ENCODE measurements at regions not wholly inside any gene's neighbourhood (a gene's known extent, or its start where the extent isn't known, plus 50 kb on each side); places are given as distances from the start of the nearest gene placed in this dataset.

GRCh38 chr1:168794057-168794456 lies 65.1 kb upstream of the DPT start:
- TF ChIP-seq FOXC1 (CRISPR knock-in tag; IDR thresholded peaks at IDR 0.05; ENCODE audit: borderline replicate concordance) (no peak), ZNF34 (CRISPR knock-in tag; IDR thresholded peaks at IDR 0.05; ENCODE audit: borderline replicate concordance) (no peak), ZZZ3 (CRISPR knock-in tag; IDR thresholded peaks at IDR 0.05; ENCODE audit: borderline replicate concordance) (no peak), POLR2AphosphoS5 (IDR thresholded peaks at IDR 0.05; ENCODE audit: low read depth, low read length) (no peak), JUNB (CRISPR knock-in tag; IDR thresholded peaks at IDR 0.05; ENCODE audit: borderline replicate concordance) (no peak), TP53 (CRISPR knock-in tag; conservative IDR thresholded peaks at IDR 0.05) (no peak), NFYB (CRISPR knock-in tag; IDR thresholded peaks at IDR 0.05) (no peak), CTCF (CRISPR knock-in tag; IDR thresholded peaks at IDR 0.05) (no peak), RFX5 (IDR thresholded peaks at IDR 0.05; ENCODE audit: low read depth, low read length) (no peak), KAT2B (IDR thresholded peaks at IDR 0.05; ENCODE audit: borderline replicate concordance, low read depth, low read length) (no peak), ZFP1 (CRISPR knock-in tag; IDR thresholded peaks at IDR 0.05) (no peak)
